ENCODE measurements at regions not wholly inside any gene's neighbourhood (a gene's known extent, or its start where the extent isn't known, plus 50 kb on each side); places are given as distances from the start of the nearest gene placed in this dataset.

GRCh38 chr3:57003676-57004075 lies 56.8 kb upstream of the SPATA12 start:
- no peaks in the 10 kb centered on the region for H3F3A ChIP-seq (ENCODE audit: insufficient read depth, low read length)
- H3K27ac ChIP-seq (ENCODE audit: low read depth, low read length, poor library complexity, severe bottlenecking) = no peak overlapping the region
- no peaks in the 10 kb centered on the region for H3K79me2 ChIP-seq (ENCODE audit: insufficient read depth, low read length)
- H3K9ac ChIP-seq (ENCODE audit: low read length) = no peak overlapping the region
- H4K20me1 ChIP-seq (ENCODE audit: insufficient read depth, low read length) = no peaks in the 10 kb centered on the region
- H2AFZ ChIP-seq (ENCODE audit: low read length) = no peak overlapping the region
- no peaks in the 10 kb centered on the region for H3K9me2 ChIP-seq (ENCODE audit: low read depth, low read length)
- no peak overlapping the region for H3K4me2 ChIP-seq (ENCODE audit: low read length)
- H3K27me3 ChIP-seq (ENCODE audit: insufficient read depth, low read length) = no peaks in the 10 kb centered on the region
- peaks cover 25% of the 10 kb centered on the region for H3K4me1 ChIP-seq (ENCODE audit: insufficient read depth, low read length, severe bottlenecking)
- H3K9me3 ChIP-seq (ENCODE audit: low read length) = no peaks in the 10 kb centered on the region
- no peaks in the 10 kb centered on the region for H3K36me3 ChIP-seq (ENCODE audit: insufficient read depth, low read length)
- no peak overlapping the region for H3K4me3 ChIP-seq (ENCODE audit: low read depth, low read length, poor library complexity, severe bottlenecking)
- TF ChIP-seq EZH2 (IDR thresholded peaks at IDR 0.05; ENCODE audit: borderline replicate concordance, low read length) (no peak), CTCF (IDR thresholded peaks at IDR 0.05; ENCODE audit: low read length) (no peak)

- H3K36me3 ChIP-seq (ENCODE audit: insufficient read depth, low read length) = no peaks in the 10 kb centered on the region
- no peak overlapping the region for H2AFZ ChIP-seq (ENCODE audit: low read length)
- H3K9me3 ChIP-seq (ENCODE audit: low read length) = no peaks in the 10 kb centered on the region
- no peaks in the 10 kb centered on the region for H3K9me2 ChIP-seq (ENCODE audit: low read depth, low read length)
- H3K4me2 ChIP-seq (ENCODE audit: low read length) = no peak overlapping the region
- no peak overlapping the region for H3K4me3 ChIP-seq (ENCODE audit: low read depth, low read length, poor library complexity, severe bottlenecking)
- H4K20me1 ChIP-seq (ENCODE audit: insufficient read depth, low read length) = no peaks in the 10 kb centered on the region
- no peak overlapping the region for H3K9ac ChIP-seq (ENCODE audit: low read length)
- TF ChIP-seq EZH2 (IDR thresholded peaks at IDR 0.05; ENCODE audit: borderline replicate concordance, low read length) (no peak), CTCF (IDR thresholded peaks at IDR 0.05; ENCODE audit: low read length) (no peak)
- peaks cover 2% of the 10 kb centered on the region for H3K4me1 ChIP-seq (ENCODE audit: insufficient read depth, low read length, severe bottlenecking)
- no peaks in the 10 kb centered on the region for H3F3A ChIP-seq (ENCODE audit: insufficient read depth, low read length)
- no peaks in the 10 kb centered on the region for H3K27me3 ChIP-seq (ENCODE audit: insufficient read depth, low read length)
- no peak overlapping the region for H3K27ac ChIP-seq (ENCODE audit: low read depth, low read length, poor library complexity, severe bottlenecking)
- H3K79me2 ChIP-seq (ENCODE audit: insufficient read depth, low read length) = no peaks in the 10 kb centered on the region
These were observed 59.1 kb upstream of the SPATA12 start for GRCh38 chr3:57001356-57001755.

- Histone ChIP-seq H3K27me3 (ENCODE audit: insufficient read depth, low read length) (no peaks in the 10 kb centered on the region), H3K9me2 (ENCODE audit: low read depth, low read length) (no peaks in the 10 kb centered on the region), H3K4me2 (ENCODE audit: low read length) (no peak overlapping the region), H3K27ac (ENCODE audit: low read depth, low read length, poor library complexity, severe bottlenecking) (no peak overlapping the region), H3K79me2 (ENCODE audit: insufficient read depth, low read length) (no peaks in the 10 kb centered on the region), H4K20me1 (ENCODE audit: insufficient read depth, low read length) (no peaks in the 10 kb centered on the region), H3K4me3 (ENCODE audit: low read depth, low read length, poor library complexity, severe bottlenecking) (no peak overlapping the region), H3K36me3 (ENCODE audit: insufficient read depth, low read length) (no peaks in the 10 kb centered on the region), H3K4me1 (ENCODE audit: insufficient read depth, low read length, severe bottlenecking) (no peaks in the 10 kb centered on the region), H3F3A (ENCODE audit: insufficient read depth, low read length) (no peaks in the 10 kb centered on the region), H3K9me3 (ENCODE audit: low read length) (no peaks in the 10 kb centered on the region), H2AFZ (ENCODE audit: low read length) (no peak overlapping the region), H3K9ac (ENCODE audit: low read length) (no peak overlapping the region)
- TF ChIP-seq CTCF (IDR thresholded peaks at IDR 0.05; ENCODE audit: low read length) = no peak
- TF ChIP-seq EZH2 (IDR thresholded peaks at IDR 0.05; ENCODE audit: borderline replicate concordance, low read length) = no peak
These were observed 60.5 kb upstream of the SPATA12 start for GRCh38 chr3:57000012-57000411.
